Gastroesophageal sphincter (tissue), 3 donors: ENCODE measurements at regions not wholly inside any gene's neighbourhood (a gene's known extent, or its start where the extent isn't known, plus 50 kb on each side); places are given as distances from the start of the nearest gene placed in this dataset.

Experiments
- EP300 ChIP-seq: sonication (generic); formaldehyde crosslinking; IDR thresholded peaks from one replicate; pipeline ENCODE4 v1.6.1; 2017; ENCODE audit warnings: antibody characterized with exemption, mild to moderate bottlenecking
- POLR2A ChIP-seq, 2 donors: fragments of 450-650 bp; IDR thresholded peaks; one replicate each; pipeline ENCODE4 v1.6.1; 2017; ENCODE audit warnings: antibody characterized with exemption in 2 of 2, mild to moderate bottlenecking in 2 of 2, moderate library complexity in 1 of 2
- POLR2AphosphoS5 ChIP-seq: sonication (generic); formaldehyde crosslinking; IDR thresholded peaks from one replicate; pipeline ENCODE4 v1.6.1; 2017; ENCODE audit warnings: antibody characterized with exemption
- TF ChIP-seq, protein P1 (sequence below), 4 experiments: fragments of 200-600 bp in 2 of 4; fragments of 450-650 bp in 2 of 4; sonication (generic) in 1 of 4; IDR thresholded peaks; one replicate each; pipeline ENCODE4 v1.5.1; 2017 to 2019; ENCODE audit warnings: antibody characterized with exemption in 4 of 4, mild to moderate bottlenecking in 2 of 4, moderate library complexity in 2 of 4

DNA sequence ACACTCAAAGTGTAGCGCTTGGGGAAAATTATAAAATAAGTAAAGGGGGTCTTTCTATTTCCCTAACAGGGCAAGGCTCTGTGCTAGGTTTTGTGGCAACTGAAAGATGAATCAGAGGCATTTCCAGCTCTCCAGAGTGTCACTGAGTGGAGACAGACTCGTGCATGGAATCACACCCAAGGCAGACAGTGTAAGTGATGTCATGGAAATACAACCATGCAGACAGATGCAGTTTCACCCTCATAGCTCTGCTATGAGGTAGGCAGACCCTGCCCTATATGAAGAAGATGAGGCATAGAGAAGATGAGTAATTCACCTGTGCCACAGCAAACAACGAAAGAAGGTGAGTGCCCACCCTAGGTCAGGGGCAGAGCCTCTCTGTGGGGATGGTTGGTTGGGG lies 57.2 kb upstream of the PITRM1 start:
- TF ChIP-seq, protein P1, sequence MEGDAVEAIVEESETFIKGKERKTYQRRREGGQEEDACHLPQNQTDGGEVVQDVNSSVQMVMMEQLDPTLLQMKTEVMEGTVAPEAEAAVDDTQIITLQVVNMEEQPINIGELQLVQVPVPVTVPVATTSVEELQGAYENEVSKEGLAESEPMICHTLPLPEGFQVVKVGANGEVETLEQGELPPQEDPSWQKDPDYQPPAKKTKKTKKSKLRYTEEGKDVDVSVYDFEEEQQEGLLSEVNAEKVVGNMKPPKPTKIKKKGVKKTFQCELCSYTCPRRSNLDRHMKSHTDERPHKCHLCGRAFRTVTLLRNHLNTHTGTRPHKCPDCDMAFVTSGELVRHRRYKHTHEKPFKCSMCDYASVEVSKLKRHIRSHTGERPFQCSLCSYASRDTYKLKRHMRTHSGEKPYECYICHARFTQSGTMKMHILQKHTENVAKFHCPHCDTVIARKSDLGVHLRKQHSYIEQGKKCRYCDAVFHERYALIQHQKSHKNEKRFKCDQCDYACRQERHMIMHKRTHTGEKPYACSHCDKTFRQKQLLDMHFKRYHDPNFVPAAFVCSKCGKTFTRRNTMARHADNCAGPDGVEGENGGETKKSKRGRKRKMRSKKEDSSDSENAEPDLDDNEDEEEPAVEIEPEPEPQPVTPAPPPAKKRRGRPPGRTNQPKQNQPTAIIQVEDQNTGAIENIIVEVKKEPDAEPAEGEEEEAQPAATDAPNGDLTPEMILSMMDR (IDR thresholded peaks at IDR 0.05) = no peak
- TF ChIP-seq POLR2AphosphoS5 (no peak), POLR2A (IDR thresholded peaks at IDR 0.05) (no peak), EP300 (no peak)
